Breast epithelium (tissue), 4 donors: ENCODE measurements at regions not wholly inside any gene's neighbourhood (a gene's known extent, or its start where the extent isn't known, plus 50 kb on each side); places are given as distances from the start of the nearest gene placed in this dataset.

ENCODE experiments used
- DNase-seq, 2 donors: peaks; one replicate each; pipeline ENCODE4 v3.0.0-alpha.2; 2019; ENCODE audit warnings: low spot score in 2 of 2
- H3K27ac ChIP-seq, 2 donors: fragments of 200-600 bp; sonication (generic) in 1 of 2; one replicate each; pipeline ENCODE4 v1.5.1; 2016 to 2019; ENCODE audit warnings: mild to moderate bottlenecking in 1 of 2
- H3K27me3 ChIP-seq, 2 donors: fragments of 200-600 bp; sonication (generic) in 1 of 2; one replicate each; pipeline versions ENCODE4 v1.5.1 to v1.6.0; 2017 to 2019; ENCODE audit warnings: control low read depth in 1 of 2, mild to moderate bottlenecking in 1 of 2
- H3K36me3 ChIP-seq: fragments of 200-600 bp; one replicate; pipeline ENCODE4 v1.5.1; 2019
- H3K4me1 ChIP-seq, 2 donors: fragments of 200-600 bp; sonication (generic); one replicate each; pipeline ENCODE4 v1.5.1; 2016 to 2019; ENCODE audit warnings: control low read depth in 1 of 2
- H3K4me3 ChIP-seq, 3 donors: fragments of 200-600 bp; sonication (generic); 1 replicate in 2 of 3; 2 replicates in 1 of 3; pipeline ENCODE4 v1.5.1; 2016 to 2019; ENCODE audit warnings: mild to moderate bottlenecking in 3 of 3, moderate library complexity in 2 of 3
- H3K9me3 ChIP-seq, 2 donors: fragments of 200-600 bp; sonication (generic) in 1 of 2; one replicate each; pipeline ENCODE4 v1.5.1; 2016 to 2019; ENCODE audit warnings: control low read depth in 1 of 2
- POLR2A ChIP-seq: fragments of 450-650 bp; IDR thresholded peaks from one replicate; pipeline ENCODE4 v1.6.1; 2016; ENCODE audit warnings: antibody characterized with exemption, mild to moderate bottlenecking, moderate library complexity
- POLR2AphosphoS5 ChIP-seq, 3 donors: sonication (generic); formaldehyde crosslinking; IDR thresholded peaks; one replicate each; pipeline ENCODE4 v1.6.1; 2017; ENCODE audit warnings: antibody characterized with exemption in 3 of 3
- intact Hi-C: fragments of 100-400 bp; cut with DNase I; formaldehyde crosslinking; loops from one replicate; pipeline ENCODE4 v1.15.1; 2023; ENCODE audit warnings: low total_unique reads
- TF ChIP-seq, protein P1 (sequence below), 3 donors: fragments of 450-650 bp; IDR thresholded peaks; one replicate each; pipeline ENCODE4 v1.5.1; 2016 to 2017; ENCODE audit warnings: antibody characterized with exemption in 3 of 3, mild to moderate bottlenecking in 3 of 3, moderate library complexity in 3 of 3

DNA sequence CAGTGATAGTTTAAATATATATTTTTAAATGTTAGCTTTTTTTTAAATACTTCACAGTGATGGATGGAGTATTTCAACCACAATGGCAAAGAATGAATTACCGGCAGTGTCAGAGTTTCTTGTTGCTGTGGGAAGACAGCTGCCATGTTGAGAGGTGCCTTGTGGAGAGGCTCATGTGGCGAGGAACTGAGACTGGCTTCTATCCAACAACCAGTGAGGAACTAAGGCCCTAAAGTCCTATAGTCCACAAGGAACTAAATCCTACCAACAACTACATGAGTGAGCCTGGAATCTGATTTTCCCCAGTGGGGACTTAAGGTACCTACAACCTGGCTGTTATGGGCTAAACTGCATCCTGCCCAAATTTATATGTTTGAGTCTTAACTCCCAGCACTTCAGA, 220.2 kb upstream of the PLEKHG7 start:
- H3K4me1 ChIP-seq: no peaks in the 10 kb centered on the region
- no peak overlapping the region for H3K4me3 ChIP-seq
- no peaks in the 10 kb centered on the region for H3K36me3 ChIP-seq
- H3K9me3 ChIP-seq: no peaks in the 10 kb centered on the region
- no peak for TF ChIP-seq POLR2AphosphoS5 (IDR thresholded peaks at IDR 0.05)
- no peaks in the 10 kb centered on the region for H3K27me3 ChIP-seq
- DNase-seq: no peak
- intact Hi-C loops: no loop called here
- H3K27ac ChIP-seq: no peak overlapping the region

DNA sequence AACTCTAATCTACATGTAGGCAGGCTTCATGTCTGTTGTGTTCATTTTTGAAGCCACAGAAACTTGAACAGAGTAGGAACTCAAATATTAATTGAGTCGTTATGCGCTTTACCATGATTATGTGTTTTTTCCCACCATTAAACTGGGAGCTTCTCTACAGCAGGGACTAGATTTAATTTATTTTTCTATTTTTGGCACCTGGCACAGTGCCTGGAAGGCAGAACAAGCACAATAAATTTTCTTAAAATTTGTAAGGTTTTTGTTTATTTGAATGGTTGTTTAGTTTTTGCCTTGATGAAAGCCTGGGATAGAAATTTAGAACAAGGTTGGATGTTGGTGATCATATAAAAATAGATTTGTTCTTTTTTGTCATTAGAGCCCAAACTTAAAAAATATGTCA, 221.7 kb upstream of the PLEKHG7 start:
- H3K27ac ChIP-seq: no peak overlapping the region
- DNase-seq: no peak
- intact Hi-C loops: no loop called here

DNA sequence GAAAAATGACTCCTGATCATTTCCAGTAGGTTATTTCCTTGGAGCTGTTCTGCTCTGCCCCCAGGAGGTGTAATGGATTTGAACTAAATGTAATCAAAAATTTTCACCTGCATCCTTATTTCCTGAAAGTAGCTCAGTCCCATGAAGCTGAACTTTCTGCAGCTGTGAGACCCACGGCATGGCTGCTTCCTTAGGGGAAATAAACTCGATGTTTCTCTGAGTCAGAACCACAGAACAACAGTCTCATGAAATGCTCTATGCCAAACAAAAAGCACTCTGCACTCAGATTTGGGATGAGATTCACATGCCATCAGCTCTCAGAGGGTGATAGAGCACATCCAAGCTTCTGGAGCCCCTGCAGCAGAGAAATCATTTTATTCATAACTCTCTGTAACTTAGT, 224.1 kb upstream of the PLEKHG7 start:
- Histone ChIP-seq H3K27me3 (no peaks in the 10 kb centered on the region), H3K27ac (peak overlapping the region in 1 of 2 donors; percentile 4), H3K4me3 (no peak overlapping the region), H3K9me3 (no peaks in the 10 kb centered on the region), H3K4me1 (no peaks in the 10 kb centered on the region), H3K36me3 (no peaks in the 10 kb centered on the region)
- DNase-seq: no peak
- TF ChIP-seq POLR2A (no peak), POLR2AphosphoS5 (IDR thresholded peaks at IDR 0.05) (no peak)
- TF ChIP-seq, protein P1, sequence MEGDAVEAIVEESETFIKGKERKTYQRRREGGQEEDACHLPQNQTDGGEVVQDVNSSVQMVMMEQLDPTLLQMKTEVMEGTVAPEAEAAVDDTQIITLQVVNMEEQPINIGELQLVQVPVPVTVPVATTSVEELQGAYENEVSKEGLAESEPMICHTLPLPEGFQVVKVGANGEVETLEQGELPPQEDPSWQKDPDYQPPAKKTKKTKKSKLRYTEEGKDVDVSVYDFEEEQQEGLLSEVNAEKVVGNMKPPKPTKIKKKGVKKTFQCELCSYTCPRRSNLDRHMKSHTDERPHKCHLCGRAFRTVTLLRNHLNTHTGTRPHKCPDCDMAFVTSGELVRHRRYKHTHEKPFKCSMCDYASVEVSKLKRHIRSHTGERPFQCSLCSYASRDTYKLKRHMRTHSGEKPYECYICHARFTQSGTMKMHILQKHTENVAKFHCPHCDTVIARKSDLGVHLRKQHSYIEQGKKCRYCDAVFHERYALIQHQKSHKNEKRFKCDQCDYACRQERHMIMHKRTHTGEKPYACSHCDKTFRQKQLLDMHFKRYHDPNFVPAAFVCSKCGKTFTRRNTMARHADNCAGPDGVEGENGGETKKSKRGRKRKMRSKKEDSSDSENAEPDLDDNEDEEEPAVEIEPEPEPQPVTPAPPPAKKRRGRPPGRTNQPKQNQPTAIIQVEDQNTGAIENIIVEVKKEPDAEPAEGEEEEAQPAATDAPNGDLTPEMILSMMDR (IDR thresholded peaks at IDR 0.05): no peak
- intact Hi-C loops: no loop called here

More for the DNA sequence above, 221.7 kb upstream of the PLEKHG7 start:
- no peaks in the 10 kb centered on the region for H3K36me3 ChIP-seq
- TF ChIP-seq POLR2A (no peak), POLR2AphosphoS5 (IDR thresholded peaks at IDR 0.05) (no peak)
- TF ChIP-seq, protein P1 (IDR thresholded peaks at IDR 0.05): no peak
- no peaks in the 10 kb centered on the region for H3K4me1 ChIP-seq
- H3K4me3 ChIP-seq: no peak overlapping the region
- no peaks in the 10 kb centered on the region for H3K27me3 ChIP-seq
- H3K9me3 ChIP-seq: no peaks in the 10 kb centered on the region

DNA sequence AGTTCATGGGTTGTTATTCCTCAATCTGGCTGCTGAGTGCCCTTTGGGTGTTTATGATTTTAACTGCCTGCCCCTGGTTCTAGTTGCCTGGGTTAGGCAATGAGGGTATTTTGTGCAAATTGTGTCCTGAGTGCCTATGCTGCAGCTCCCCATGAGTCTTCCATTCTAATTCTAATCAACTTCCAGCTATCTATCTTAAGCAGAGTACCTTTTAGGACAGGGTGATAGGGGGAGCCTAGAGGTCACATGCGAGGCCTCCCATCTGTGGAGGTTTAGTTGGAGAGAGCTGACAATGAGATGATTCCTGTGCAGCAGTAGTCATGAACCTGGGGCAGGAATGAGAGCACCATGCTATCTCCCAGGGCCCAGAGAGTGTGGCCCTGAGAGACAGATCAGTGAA, 225.9 kb upstream of the PLEKHG7 start:
- no peak for TF ChIP-seq POLR2A
- Histone ChIP-seq H3K4me3 (no peak overlapping the region), H3K36me3 (no peaks in the 10 kb centered on the region)

DNA sequence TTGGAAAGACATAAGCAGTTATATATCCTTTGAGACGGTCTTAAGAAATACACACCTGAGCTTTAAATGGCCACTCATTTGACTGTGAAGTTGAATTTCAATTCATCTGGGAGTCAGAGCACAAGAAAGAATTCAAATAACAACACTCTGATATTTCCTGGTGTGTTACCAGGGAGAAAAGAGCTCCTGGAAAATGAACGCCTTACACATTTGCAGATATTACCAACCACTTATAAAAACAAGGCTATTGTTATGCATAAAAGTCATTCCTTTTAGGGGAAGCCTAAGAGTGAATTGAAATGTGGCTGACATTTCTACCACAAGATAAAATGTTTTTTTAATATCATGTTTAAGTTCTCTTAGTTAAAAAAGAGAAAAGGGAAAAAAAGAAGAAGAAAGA, 229.2 kb upstream of the PLEKHG7 start:
- Histone ChIP-seq H3K4me1 (no peaks in the 10 kb centered on the region), H3K27me3 (no peaks in the 10 kb centered on the region), H3K9me3 (no peaks in the 10 kb centered on the region), H3K36me3 (no peaks in the 10 kb centered on the region), H3K4me3 (no peak overlapping the region), H3K27ac (no peak overlapping the region)
- DNase-seq: no peak
- TF ChIP-seq, protein P1 (IDR thresholded peaks at IDR 0.05): no peak
- intact Hi-C loops: no loop called here

More for the DNA sequence above, 225.9 kb upstream of the PLEKHG7 start:
- Histone ChIP-seq H3K9me3 (no peaks in the 10 kb centered on the region), H3K4me1 (no peaks in the 10 kb centered on the region), H3K27ac (no peak overlapping the region), H3K27me3 (no peaks in the 10 kb centered on the region)
- DNase-seq: no peak
- intact Hi-C loops: no loop called here

DNA sequence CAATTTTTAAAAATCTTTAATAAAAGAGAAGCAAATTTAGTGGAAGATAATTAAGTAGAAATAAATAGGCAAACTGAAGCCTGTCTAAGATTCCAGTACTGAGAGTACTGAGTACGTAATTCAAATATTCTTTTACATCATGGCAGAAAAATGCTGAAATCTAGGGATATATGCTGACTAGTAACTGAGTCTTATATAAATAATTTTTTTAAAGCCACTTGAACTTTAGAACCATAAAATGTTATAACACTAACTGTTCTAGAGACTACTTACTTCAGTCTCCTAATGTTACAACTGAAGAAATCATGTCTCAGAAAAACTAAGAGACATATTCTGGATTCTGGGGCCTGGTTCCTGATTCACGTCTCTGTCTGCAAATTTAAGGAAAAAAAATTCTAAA, 230.6 kb upstream of the PLEKHG7 start:
- H3K4me3 ChIP-seq: no peak overlapping the region
- H3K9me3 ChIP-seq: no peaks in the 10 kb centered on the region
- intact Hi-C loops: no loop called here
- no peaks in the 10 kb centered on the region for H3K36me3 ChIP-seq
- H3K27ac ChIP-seq: no peak overlapping the region
- H3K27me3 ChIP-seq: no peaks in the 10 kb centered on the region
- H3K4me1 ChIP-seq: no peaks in the 10 kb centered on the region
- TF ChIP-seq POLR2AphosphoS5 (IDR thresholded peaks at IDR 0.05) (no peak), POLR2A (no peak)
- TF ChIP-seq, protein P1 (IDR thresholded peaks at IDR 0.05): no peak
- DNase-seq: no peak
